Ishikawa (cell line): ENCODE measurements at regions not wholly inside any gene's neighbourhood (a gene's known extent, or its start where the extent isn't known, plus 50 kb on each side); places are given as distances from the start of the nearest gene placed in this dataset.
A peak's percentile ranks its signal among the peaks of the same experiment; 100 is the strongest.

Source experiments
- CEBPB ChIP-seq: IDR thresholded peaks from 2 replicates; pipeline ENCODE4 v1.6.1; 2012
- CREB1 ChIP-seq: IDR thresholded peaks from 2 replicates; pipeline ENCODE4 v1.6.1; 2012; ENCODE audit warnings: low read depth
- EGR1 ChIP-seq: IDR thresholded peaks from 2 replicates; pipeline ENCODE4 v1.6.1; 2012
- EP300 ChIP-seq: IDR thresholded peaks from 2 replicates; pipeline ENCODE4 v1.6.1; 2012; ENCODE audit warnings: borderline replicate concordance
- FOXM1 ChIP-seq: IDR thresholded peaks from 2 replicates; pipeline ENCODE4 v1.6.1; 2012; ENCODE audit warnings: low read depth, borderline replicate concordance
- NFIC ChIP-seq: IDR thresholded peaks from 2 replicates; pipeline ENCODE4 v1.6.1; 2012
- RAD21 ChIP-seq: IDR thresholded peaks from 2 replicates; pipeline ENCODE4 v1.6.1; 2012; ENCODE audit warnings: low read depth
- TAF1 ChIP-seq: IDR thresholded peaks from 2 replicates; pipeline ENCODE4 v1.6.1; 2012; ENCODE audit warnings: low read depth, mild to moderate bottlenecking
- TCF12 ChIP-seq: IDR thresholded peaks from 2 replicates; pipeline ENCODE4 v1.6.1; 2012; ENCODE audit warnings: low read depth
- TEAD4 ChIP-seq: IDR thresholded peaks from 2 replicates; pipeline ENCODE4 v1.6.1; 2012
- YY1 ChIP-seq: IDR thresholded peaks from 2 replicates; pipeline ENCODE4 v1.6.1; 2012; ENCODE audit warnings: low read depth
- ZBTB7A ChIP-seq: IDR thresholded peaks from 2 replicates; pipeline ENCODE4 v1.6.1; 2012; ENCODE audit warnings: low read depth
- TF ChIP-seq, protein P1 (sequence below): IDR thresholded peaks from 2 replicates; pipeline ENCODE4 v1.6.1; 2012
- TF ChIP-seq, protein P2 (sequence below): IDR thresholded peaks from 2 replicates; pipeline ENCODE4 v1.6.1; 2012
- TF ChIP-seq, protein P3 (sequence below): IDR thresholded peaks from 2 replicates; pipeline ENCODE4 v1.6.1; 2012; ENCODE audit warnings: low read depth, mild to moderate bottlenecking

DNA sequence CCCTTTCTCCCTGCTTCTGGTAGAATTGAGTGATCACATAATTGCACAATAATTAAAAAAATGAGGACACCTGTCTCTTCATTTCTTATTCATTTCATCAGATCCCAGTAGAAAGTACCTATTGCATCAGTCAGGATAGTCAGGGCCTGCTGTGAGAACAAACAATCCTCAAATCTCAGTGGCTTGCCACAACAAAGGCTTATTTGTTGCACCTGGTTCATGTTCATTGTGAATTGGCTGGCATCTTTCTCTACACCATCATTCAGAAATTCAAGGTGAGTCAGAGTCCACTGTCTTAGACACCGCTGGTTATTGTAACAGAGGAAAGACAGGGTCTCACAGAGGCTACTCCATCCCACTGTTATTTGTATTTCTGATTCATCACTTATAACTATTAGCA is 409.8 kb downstream of the STIM2 start:
- no peak for TF ChIP-seq CREB1

DNA sequence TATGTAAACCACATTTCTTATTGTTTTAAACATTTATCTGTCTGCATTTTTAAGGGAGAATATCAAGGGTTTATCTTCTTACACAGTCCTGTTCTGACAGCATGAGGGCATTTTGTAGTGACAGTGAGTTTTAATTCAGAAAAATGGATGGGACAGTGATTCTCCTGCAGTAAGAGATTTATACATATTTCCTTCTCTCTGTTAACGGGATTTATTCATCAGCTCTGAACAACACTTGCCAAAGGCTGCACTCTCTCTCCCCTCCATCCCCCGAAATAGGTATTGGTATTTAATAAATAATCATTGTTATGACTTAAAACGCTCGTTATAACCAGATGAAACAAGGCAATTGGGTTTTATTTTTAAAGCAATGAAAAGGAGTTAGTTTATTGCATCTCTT is 410.9 kb downstream of the STIM2 start:
- no peak for TF ChIP-seq FOXM1
- no peak for TF ChIP-seq CREB1
- no peak for TF ChIP-seq EGR1
- no peak for TF ChIP-seq TEAD4
- no peak for TF ChIP-seq NFIC
- no peak for TF ChIP-seq EP300
- TF ChIP-seq CEBPB: no peak

DNA sequence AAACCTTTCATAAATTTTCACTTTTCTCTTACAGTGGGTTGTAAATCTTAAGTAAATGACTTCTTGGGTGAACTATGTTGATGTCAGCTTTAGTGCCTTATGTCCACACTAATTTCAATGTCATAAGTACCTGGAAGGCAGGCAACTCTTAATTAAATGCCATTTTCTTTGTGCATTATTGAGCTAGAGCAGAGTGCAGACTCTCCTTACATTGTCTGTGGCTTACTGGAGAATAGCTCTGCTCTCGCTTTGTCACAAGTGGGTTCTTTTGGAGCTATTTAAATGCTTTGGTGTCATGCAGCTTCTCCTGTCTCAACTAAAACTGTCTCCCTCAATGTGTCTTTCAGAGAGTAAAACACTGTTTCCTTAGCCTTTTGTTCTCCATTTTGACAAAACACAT is 411.6 kb downstream of the STIM2 start:
- TF ChIP-seq ZBTB7A (no peak), CREB1 (no peak), TEAD4 (no peak), NFIC (no peak)
- TF ChIP-seq, protein P1, sequence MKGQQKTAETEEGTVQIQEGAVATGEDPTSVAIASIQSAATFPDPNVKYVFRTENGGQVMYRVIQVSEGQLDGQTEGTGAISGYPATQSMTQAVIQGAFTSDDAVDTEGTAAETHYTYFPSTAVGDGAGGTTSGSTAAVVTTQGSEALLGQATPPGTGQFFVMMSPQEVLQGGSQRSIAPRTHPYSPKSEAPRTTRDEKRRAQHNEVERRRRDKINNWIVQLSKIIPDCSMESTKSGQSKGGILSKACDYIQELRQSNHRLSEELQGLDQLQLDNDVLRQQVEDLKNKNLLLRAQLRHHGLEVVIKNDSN: no peak
- TF ChIP-seq, protein P2, sequence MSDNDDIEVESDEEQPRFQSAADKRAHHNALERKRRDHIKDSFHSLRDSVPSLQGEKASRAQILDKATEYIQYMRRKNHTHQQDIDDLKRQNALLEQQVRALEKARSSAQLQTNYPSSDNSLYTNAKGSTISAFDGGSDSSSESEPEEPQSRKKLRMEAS: no peak

DNA sequence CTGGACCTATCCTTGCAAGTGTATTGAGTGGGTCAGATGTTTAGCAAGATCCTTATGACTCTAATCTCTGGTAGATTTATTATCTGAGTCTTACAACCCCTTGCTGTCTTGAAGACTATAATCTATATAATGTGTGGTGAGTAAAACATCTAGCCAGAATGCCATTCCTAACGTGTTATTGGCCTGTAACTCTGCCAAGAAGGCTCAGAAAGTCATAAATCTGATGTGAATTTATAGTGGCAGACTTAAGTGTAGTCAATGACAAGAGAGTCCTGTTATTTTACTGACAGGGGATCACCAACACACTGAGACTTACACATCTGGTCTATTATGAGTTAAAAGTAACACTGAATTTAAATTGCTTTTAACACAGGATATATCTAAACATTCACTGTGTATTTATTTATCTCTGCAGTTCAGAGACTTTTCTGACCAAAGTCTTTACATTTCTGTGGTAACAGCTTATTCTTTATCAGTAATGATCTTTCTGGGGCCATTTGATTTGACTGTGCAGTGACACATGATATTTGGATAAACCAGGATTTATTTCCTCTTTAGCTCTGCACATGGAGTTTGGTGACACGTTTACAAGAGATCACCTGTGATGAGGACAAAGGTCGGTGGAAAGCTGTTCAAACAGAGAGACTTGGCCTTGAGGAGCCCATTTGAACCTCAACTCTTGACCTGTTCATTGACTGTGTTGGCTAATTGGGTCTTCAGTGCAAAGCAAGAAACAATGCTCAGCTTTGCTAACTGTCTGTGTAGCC is 415.8 kb downstream of the STIM2 start:
- no peak for TF ChIP-seq RAD21
- no peak for TF ChIP-seq TCF12
- TF ChIP-seq TAF1: no peak
- TF ChIP-seq, protein P1: no peak
- no peak for TF ChIP-seq CEBPB
- no peak for TF ChIP-seq YY1
- no peak for TF ChIP-seq NFIC
- no peak for TF ChIP-seq TEAD4
- TF ChIP-seq, protein P2: no peak
- TF ChIP-seq, protein P3, sequence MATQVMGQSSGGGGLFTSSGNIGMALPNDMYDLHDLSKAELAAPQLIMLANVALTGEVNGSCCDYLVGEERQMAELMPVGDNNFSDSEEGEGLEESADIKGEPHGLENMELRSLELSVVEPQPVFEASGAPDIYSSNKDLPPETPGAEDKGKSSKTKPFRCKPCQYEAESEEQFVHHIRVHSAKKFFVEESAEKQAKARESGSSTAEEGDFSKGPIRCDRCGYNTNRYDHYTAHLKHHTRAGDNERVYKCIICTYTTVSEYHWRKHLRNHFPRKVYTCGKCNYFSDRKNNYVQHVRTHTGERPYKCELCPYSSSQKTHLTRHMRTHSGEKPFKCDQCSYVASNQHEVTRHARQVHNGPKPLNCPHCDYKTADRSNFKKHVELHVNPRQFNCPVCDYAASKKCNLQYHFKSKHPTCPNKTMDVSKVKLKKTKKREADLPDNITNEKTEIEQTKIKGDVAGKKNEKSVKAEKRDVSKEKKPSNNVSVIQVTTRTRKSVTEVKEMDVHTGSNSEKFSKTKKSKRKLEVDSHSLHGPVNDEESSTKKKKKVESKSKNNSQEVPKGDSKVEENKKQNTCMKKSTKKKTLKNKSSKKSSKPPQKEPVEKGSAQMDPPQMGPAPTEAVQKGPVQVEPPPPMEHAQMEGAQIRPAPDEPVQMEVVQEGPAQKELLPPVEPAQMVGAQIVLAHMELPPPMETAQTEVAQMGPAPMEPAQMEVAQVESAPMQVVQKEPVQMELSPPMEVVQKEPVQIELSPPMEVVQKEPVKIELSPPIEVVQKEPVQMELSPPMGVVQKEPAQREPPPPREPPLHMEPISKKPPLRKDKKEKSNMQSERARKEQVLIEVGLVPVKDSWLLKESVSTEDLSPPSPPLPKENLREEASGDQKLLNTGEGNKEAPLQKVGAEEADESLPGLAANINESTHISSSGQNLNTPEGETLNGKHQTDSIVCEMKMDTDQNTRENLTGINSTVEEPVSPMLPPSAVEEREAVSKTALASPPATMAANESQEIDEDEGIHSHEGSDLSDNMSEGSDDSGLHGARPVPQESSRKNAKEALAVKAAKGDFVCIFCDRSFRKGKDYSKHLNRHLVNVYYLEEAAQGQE: no peak
- TF ChIP-seq EP300: no peak
- no peak for TF ChIP-seq ZBTB7A
- TF ChIP-seq CREB1: no peak

DNA sequence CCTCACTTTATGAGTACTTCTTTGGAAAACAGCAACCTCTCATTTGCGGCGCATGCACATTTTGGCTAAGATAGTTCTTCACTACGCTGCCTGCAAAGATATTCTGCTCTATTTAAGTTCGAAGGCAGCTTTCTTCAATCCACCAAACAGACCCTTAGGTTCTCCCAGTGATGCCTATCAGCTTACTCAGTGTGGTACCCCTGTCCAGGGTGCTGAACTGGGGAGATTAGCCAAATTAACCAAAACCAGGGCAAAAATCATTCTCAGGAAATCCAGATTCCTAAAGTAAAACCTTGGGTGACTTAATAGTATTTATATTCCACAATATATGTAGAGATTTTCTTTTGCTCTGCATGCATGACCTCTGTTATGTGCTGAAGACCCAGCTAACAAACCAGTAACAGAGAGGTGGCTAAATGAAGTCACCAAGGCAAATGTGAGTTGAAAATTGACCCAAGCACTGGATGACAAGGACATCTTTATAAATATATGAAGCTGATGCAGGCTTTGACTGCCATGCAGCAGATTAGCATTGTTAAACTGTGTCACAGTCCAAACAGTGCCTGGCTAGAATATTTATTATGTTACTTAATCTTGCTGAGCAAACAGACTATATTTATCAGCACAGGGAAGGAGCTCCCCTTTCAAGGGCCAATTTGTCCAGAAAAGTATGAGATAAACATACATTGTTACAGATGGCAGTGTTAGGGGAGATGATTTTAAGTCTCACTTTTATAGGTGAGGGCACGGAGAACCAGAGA is 418.2 kb downstream of the STIM2 start:
- TF ChIP-seq NFIC (peak; percentile 36), YY1 (no peak)
- TF ChIP-seq, protein P3: peak; percentile 94

DNA sequence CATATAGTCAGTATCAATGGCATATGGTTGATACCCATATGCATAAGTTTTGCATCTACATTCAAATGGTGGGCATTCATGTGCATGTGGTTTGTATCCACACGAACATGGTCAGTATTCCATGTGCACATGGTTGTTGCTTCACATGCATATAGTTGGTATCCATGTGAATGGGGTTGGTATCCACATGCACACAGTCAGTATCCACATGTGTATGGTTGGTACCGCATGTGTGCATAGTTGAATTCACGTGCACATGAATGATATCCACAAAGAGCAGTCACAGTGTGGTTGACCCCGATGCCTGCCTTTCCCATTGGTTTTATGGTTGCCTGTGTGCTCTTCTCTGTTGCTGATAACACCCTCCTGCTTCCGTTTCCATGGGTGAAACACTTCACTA is 427.9 kb downstream of the STIM2 start:
- TF ChIP-seq, protein P1: no peak
- TF ChIP-seq RAD21 (no peak), TAF1 (no peak), EP300 (no peak), NFIC (no peak), TCF12 (no peak), ZBTB7A (no peak), CEBPB (no peak), TEAD4 (no peak), CREB1 (no peak), FOXM1 (no peak), YY1 (no peak)
- TF ChIP-seq, protein P3: no peak
- TF ChIP-seq, protein P2: no peak
